HFF-Myc (cell line): ENCODE measurements at regions not wholly inside any gene's neighbourhood (a gene's known extent, or its start where the extent isn't known, plus 50 kb on each side); places are given as distances from the start of the nearest gene placed in this dataset.

ENCODE experiments used
- DNase-seq: peaks from one replicate; pipeline ENCODE4 v3.0.0-alpha.2; 2011; ENCODE audit warnings: low read depth; ENCODE audit errors: extremely low read depth
- H3K4me3 ChIP-seq: replicated peaks from 2 replicates; pipeline ENCODE4 v1.5.1; 2011; ENCODE audit warnings: low read depth, mild to moderate bottlenecking, control low read depth, low read length
- CTCF ChIP-seq: IDR thresholded peaks from 2 replicates; pipeline ENCODE4 v1.5.1; 2012; ENCODE audit warnings: mild to moderate bottlenecking, low read depth, low read length, control low read depth; ENCODE audit errors: missing control alignments

GRCh38 chr2:234735829-234736228 is 216.0 kb upstream of the SH3BP4 start:
- H3K4me3 ChIP-seq: no peak overlapping the region
- no peak for TF ChIP-seq CTCF
- DNase-seq: no peak

- DNase-seq: no peak
- H3K4me3 ChIP-seq: no peak overlapping the region
- no peak for TF ChIP-seq CTCF
These were observed 217.8 kb upstream of the SH3BP4 start for GRCh38 chr2:234733795-234734600.

GRCh38 chr2:234733093-234733489 is 218.7 kb upstream of the SH3BP4 start:
- DNase-seq: no peak
- no peak for TF ChIP-seq CTCF
- no peak overlapping the region for H3K4me3 ChIP-seq

- no peak for TF ChIP-seq CTCF
- no peak for DNase-seq
These were observed 219.3 kb upstream of the SH3BP4 start for GRCh38 chr2:234732404-234733092.

GRCh38 chr2:234731236-234731635 is 220.6 kb upstream of the SH3BP4 start:
- DNase-seq: no peak
- no peak overlapping the region for H3K4me3 ChIP-seq
- TF ChIP-seq CTCF: no peak

More at GRCh38 chr2:234732404-234733092, 219.3 kb upstream of the SH3BP4 start:
- no peak overlapping the region for H3K4me3 ChIP-seq

- no peak for TF ChIP-seq CTCF
- no peak for DNase-seq
- H3K4me3 ChIP-seq: no peak overlapping the region
These were observed 221.7 kb upstream of the SH3BP4 start for GRCh38 chr2:234730066-234730640.
